HCT116 (cell line): ENCODE measurements at regions not wholly inside any gene's neighbourhood (a gene's known extent, or its start where the extent isn't known, plus 50 kb on each side); places are given as distances from the start of the nearest gene placed in this dataset.

Source experiments
- ATAC-seq: fragments of 200-7000 bp; cut with Tn5 transposase; 2 replicates; pipeline ENCODE4 v1.9.1; 2020; ENCODE audit warnings: mild to moderate bottlenecking, moderate library complexity
- BruUV-seq: library from RNA; stranded (reverse); fragments of 400-500 nt; replicated peaks from 2 replicates; lab custom pipeline; 2021; lab: Mats Ljungman, UMichigan
- CTCF ChIA-PET: fragments of 300-600 bp; sonication (Branson Sonifier 250); formaldehyde crosslinking; loops from one replicate; lab custom pipeline; 2021; ENCODE audit warnings: antibody characterized with exemption; lab: Charles Lee
- POLR2A ChIA-PET: fragments of 300-600, 350-600 bp; sonication (Branson Sonifier 250); formaldehyde crosslinking; loops from one replicate; lab custom pipeline; 2021; ENCODE audit warnings: antibody characterized with exemption; lab: Charles Lee
- RAD21 ChIA-PET, 2 experiments: fragments of 300-600 bp; sonication (Branson Sonifier 250); formaldehyde crosslinking; loops; one replicate each; lab custom pipeline; 2023; ENCODE audit warnings: low total read pairs in 2 of 2; ENCODE audit not compliant: uncharacterized antibody in 2 of 2, unreplicated experiment in 2 of 2, low non-redundant PET in 1 of 2; lab: Charles Lee
- DNase-seq: peaks from one replicate; pipeline ENCODE4 v3.0.0-alpha.2; 2010; ENCODE audit warnings: low read depth, low spot score
- H2AFZ ChIP-seq: fragments of 200-600 bp; shearing (Covaris generic), sonication (generic); 2 replicates; pipeline ENCODE4 v1.6.1; 2017; ENCODE audit warnings: low read depth, mixed run types, mixed read lengths, antibody characterized with exemption, low read length; ENCODE audit not compliant: poor library complexity, severe bottlenecking
- H3K27ac ChIP-seq: 2 replicates; pipeline ENCODE4 v1.5.1; 2012; ENCODE audit warnings: low read depth, low read length
- H3K27me3 ChIP-seq: fragments of 200-600 bp; sonication (generic); 2 replicates; pipeline ENCODE4 v1.6.1; 2016; ENCODE audit warnings: mixed run types, low read length, mixed read lengths; ENCODE audit not compliant: insufficient read depth
- H3K36me3 ChIP-seq, 2 experiments: fragments of 200-500 bp in 1 of 2; fragments of 200-600 bp in 1 of 2; sonication (Bioruptor generic) in 1 of 2; sonication (generic) in 1 of 2; 2 replicates each; pipeline versions ENCODE4 v1.5.1 to v1.6.1; 2014 to 2016; ENCODE audit warnings: low read length in 2 of 2, inconsistent platforms in 1 of 2, mixed read lengths in 1 of 2, mixed run types in 1 of 2; ENCODE audit not compliant: insufficient read depth in 2 of 2, control insufficient read depth in 1 of 2
- H3K4me1 ChIP-seq, 2 experiments: fragments of 200-600 bp in 1 of 2; sonication (generic) in 1 of 2; 2 replicates each; pipeline versions ENCODE4 v1.5.1 to v1.6.1; 2012 to 2017; ENCODE audit warnings: low read length in 2 of 2, inconsistent platforms in 1 of 2, mild to moderate bottlenecking in 1 of 2, mixed read lengths in 1 of 2, mixed run types in 1 of 2, moderate library complexity in 1 of 2; ENCODE audit not compliant: insufficient read depth in 2 of 2, control insufficient read depth in 1 of 2
- H3K4me2 ChIP-seq: fragments of 200-600 bp; sonication (generic); 2 replicates; pipeline ENCODE4 v1.6.1; 2017; ENCODE audit warnings: mixed run types, low read length, mixed read lengths
- H3K4me3 ChIP-seq, 2 experiments: fragments of 200-600 bp in 1 of 2; sonication (generic) in 1 of 2; replicated peaks in 1 of 2; 2 replicates each; pipeline ENCODE4 v1.5.1; 2011 to 2016; ENCODE audit warnings: low read length in 2 of 2, control low read depth in 1 of 2, low read depth in 1 of 2, mild to moderate bottlenecking in 1 of 2, mixed read lengths in 1 of 2, mixed run types in 1 of 2
- H3K79me2 ChIP-seq: fragments of 200-600 bp; sonication (generic); 2 replicates; pipeline ENCODE4 v1.6.1; 2017; ENCODE audit warnings: mild to moderate bottlenecking, mixed run types, low read length, moderate library complexity, mixed read lengths; ENCODE audit not compliant: insufficient read depth
- H3K9ac ChIP-seq: fragments of 200-600 bp; sonication (generic); 2 replicates; pipeline ENCODE4 v1.6.1; 2016; ENCODE audit warnings: low read length, mixed read lengths
- H3K9me2 ChIP-seq: fragments of 200-600 bp; sonication (generic), shearing (Covaris generic); 2 replicates; pipeline ENCODE4 v1.6.1; 2017; ENCODE audit warnings: mixed run types, mild to moderate bottlenecking, moderate library complexity; ENCODE audit not compliant: insufficient read depth
- H3K9me3 ChIP-seq, 2 experiments: fragments of 200-500 bp in 1 of 2; fragments of 200-600 bp in 1 of 2; sonication (Bioruptor generic) in 1 of 2; sonication (generic) in 1 of 2; 2 replicates each; pipeline ENCODE4 v1.6.1; 2014 to 2017; ENCODE audit warnings: low read length in 2 of 2, mixed read lengths in 2 of 2, inconsistent platforms in 1 of 2, low read depth in 1 of 2, mild to moderate bottlenecking in 1 of 2, mixed run types in 1 of 2, moderate library complexity in 1 of 2; ENCODE audit not compliant: control insufficient read depth in 1 of 2, insufficient read depth in 1 of 2
- H4K20me1 ChIP-seq: fragments of 200-600 bp; sonication (generic), shearing (Covaris generic); 2 replicates; pipeline ENCODE4 v1.6.1; 2017; ENCODE audit warnings: mixed run types, mild to moderate bottlenecking, moderate library complexity; ENCODE audit not compliant: insufficient read depth
- ATF3 ChIP-seq: IDR thresholded peaks from 2 replicates; pipeline ENCODE4 v1.6.1; 2012
- CBX3 ChIP-seq: IDR thresholded peaks from 2 replicates; pipeline ENCODE4 v1.6.1; 2012; ENCODE audit warnings: low read depth
- CEBPB ChIP-seq: IDR thresholded peaks from 2 replicates; pipeline ENCODE4 v1.6.1; 2012; ENCODE audit warnings: low read depth
- CTCF ChIP-seq, 3 experiments: fragments of 200-600 bp in 1 of 3; sonication (generic) in 1 of 3; IDR thresholded peaks in 2 of 3; conservative IDR thresholded peaks in 1 of 3; 2 replicates each; pipeline ENCODE4 v1.5.1; 2012 to 2017; ENCODE audit warnings: low read depth in 2 of 3, low read length in 2 of 3, antibody characterized with exemption in 1 of 3, borderline replicate concordance in 1 of 3, control low read depth in 1 of 3, mild to moderate bottlenecking in 1 of 3, mixed read lengths in 1 of 3, mixed run types in 1 of 3, moderate library complexity in 1 of 3; ENCODE audit not compliant: insufficient read depth in 1 of 3
- EGR1 ChIP-seq: IDR thresholded peaks from 2 replicates; pipeline ENCODE4 v1.6.1; 2012; ENCODE audit warnings: low read depth
- ELF1 ChIP-seq: IDR thresholded peaks from 2 replicates; pipeline ENCODE4 v1.6.1; 2012; ENCODE audit warnings: low read depth, borderline replicate concordance
- EZH2 ChIP-seq: fragments of 200-600 bp; sonication (generic); IDR thresholded peaks from 2 replicates; pipeline ENCODE4 v1.6.1; 2017; ENCODE audit warnings: antibody characterized with exemption, mixed run types
- EZH2phosphoT487 ChIP-seq: fragments of 200-600 bp; IDR thresholded peaks from 2 replicates; pipeline ENCODE4 v1.6.1; 2018; ENCODE audit warnings: antibody characterized with exemption, borderline replicate concordance
- FOSL1 ChIP-seq: IDR thresholded peaks from 2 replicates; pipeline ENCODE4 v1.6.1; 2012; ENCODE audit warnings: low read depth
- JUND ChIP-seq: IDR thresholded peaks from 2 replicates; pipeline ENCODE4 v1.6.1; 2012
- MAX ChIP-seq: IDR thresholded peaks from 2 replicates; pipeline ENCODE4 v1.6.1; 2012
- POLR2AphosphoS5 ChIP-seq: IDR thresholded peaks from 2 replicates; pipeline ENCODE4 v1.6.1; 2011; ENCODE audit warnings: mild to moderate bottlenecking, low read depth, low read length, moderate library complexity
- RAD21 ChIP-seq: IDR thresholded peaks from 2 replicates; pipeline ENCODE4 v1.6.1; 2012; ENCODE audit warnings: low read depth, mild to moderate bottlenecking
- REST ChIP-seq: IDR thresholded peaks from 2 replicates; pipeline ENCODE4 v1.6.1; 2012; ENCODE audit warnings: low read depth
- SIN3A ChIP-seq: IDR thresholded peaks from 2 replicates; pipeline ENCODE4 v1.6.1; 2012; ENCODE audit warnings: low read depth
- SP1 ChIP-seq: IDR thresholded peaks from 2 replicates; pipeline ENCODE4 v1.6.1; 2012; ENCODE audit warnings: low read depth
- SRF ChIP-seq: IDR thresholded peaks from 2 replicates; pipeline ENCODE4 v1.6.1; 2012; ENCODE audit warnings: low read depth
- TCF7L2 ChIP-seq: IDR thresholded peaks from 2 replicates; pipeline ENCODE4 v1.7.0; 2011; ENCODE audit warnings: borderline replicate concordance, inconsistent platforms; ENCODE audit not compliant: insufficient read depth, insufficient read length; ENCODE audit errors: extremely low read depth
- ZBTB33 ChIP-seq: IDR thresholded peaks from 2 replicates; pipeline ENCODE4 v1.6.1; 2011; ENCODE audit warnings: mild to moderate bottlenecking, low read length, moderate library complexity; ENCODE audit not compliant: insufficient replicate concordance; ENCODE audit errors: extremely low read depth
- ZNF274 ChIP-seq: fragments of 200-500 bp; sonication (Bioruptor generic); IDR thresholded peaks from 2 replicates; pipeline ENCODE4 v1.6.1; 2014; ENCODE audit warnings: mild to moderate bottlenecking, low read depth, low read length, inconsistent platforms
- intact Hi-C: fragments of 100-400 bp; cut with micrococcal nuclease; formaldehyde crosslinking; loops from 2 replicates; pipeline ENCODE4 v1.10.0; 2022

- Histone ChIP-seq H3K4me2 (no peak overlapping the region), H3K27ac (no peak overlapping the region), H3K4me1 (no peaks in the 10 kb centered on the region), H2AFZ (no peak overlapping the region), H3K9ac (no peak overlapping the region)
- intact Hi-C loops = no loop called here
- TF ChIP-seq EZH2phosphoT487 (no peak), ZNF274 (no peak), ELF1 (no peak), POLR2AphosphoS5 (no peak), RAD21 (no peak), CTCF (IDR thresholded peaks at IDR 0.05 in 2 of 3, conservative IDR thresholded peaks at IDR 0.05 in 1 of 3; ENCODE audit: borderline replicate concordance in 1 of 3, insufficient read depth in 1 of 3, low read depth in 2 of 3, low read length in 2 of 3) (no peak), CEBPB (no peak), JUND (no peak), TCF7L2 (no peak), REST (no peak), SRF (no peak), MAX (no peak), SIN3A (no peak), ATF3 (no peak), CBX3 (no peak), ZBTB33 (no peak), EZH2 (no peak), EGR1 (no peak), FOSL1 (no peak), SP1 (no peak)
- TF ChIP-seq, all 23 proteins: peak for 0
- Histone ChIP-seq H3K36me3 (no peaks in the 10 kb centered on the region), H3K27me3 (no peaks in the 10 kb centered on the region), H3K4me3 (no peak overlapping the region), H4K20me1 (no peaks in the 10 kb centered on the region), H3K9me2 (no peaks in the 10 kb centered on the region), H3K79me2 (no peaks in the 10 kb centered on the region), H3K9me3 (peaks cover 8 to 15% of the 10 kb centered on the region in 2 experiments; a peak in 2 of 4 replicates)
- POLR2A ChIA-PET = no interaction called here
- DNase-seq (no peak), ATAC-seq (no peak)
- BruUV-seq = no TSS peak
- CTCF ChIA-PET = no interaction called here
- RAD21 ChIA-PET = no interaction called here
Observed at GRCh38 chr11:80473562-80473961, 1032.7 kb upstream of the TENM4 start.
